Right renal cortex interstitium (tissue), 3 donors: ENCODE measurements at regions not wholly inside any gene's neighbourhood (a gene's known extent, or its start where the extent isn't known, plus 50 kb on each side); places are given as distances from the start of the nearest gene placed in this dataset.
"Not testable (repeated sequence)": the region's sequence is repeated elsewhere in the genome, so short reads cannot be mapped to it uniquely, and the experiment has no call there.

ENCODE experiments used
- DNase-seq, 3 donors: peaks; one replicate each; pipeline ENCODE4 v3.0.0-alpha.2; 2013; ENCODE audit warnings: low read depth in 3 of 3, low spot score in 2 of 3

GRCh38 chr4:187098429-187098828, 374.8 kb upstream of the FAT1 start:
- DNase-seq = no peak

GRCh38 chr4:187103351-187103750, 379.7 kb upstream of the FAT1 start:
- DNase-seq = no peak

GRCh38 chr4:187108845-187109244, 385.2 kb upstream of the FAT1 start:
- DNase-seq = no peak

- DNase-seq = no peak
These were observed 386.0 kb upstream of the FAT1 start for GRCh38 chr4:187109636-187110035.

- DNase-seq = no peak
These were observed 394.5 kb upstream of the FAT1 start for GRCh38 chr4:187118166-187118565.

GRCh38 chr4:187118602-187119120, 395.0 kb upstream of the FAT1 start:
- no peak for DNase-seq

- no peak for DNase-seq
These were observed 400.7 kb upstream of the FAT1 start for GRCh38 chr4:187124331-187124730.

GRCh38 chr4:187125062-187125461, 401.4 kb upstream of the FAT1 start:
- no peak for DNase-seq

- no peak for DNase-seq
These were observed 403.8 kb upstream of the FAT1 start for GRCh38 chr4:187127456-187127855.

- no peak for DNase-seq
These were observed 404.6 kb upstream of the FAT1 start for GRCh38 chr4:187128222-187128621.

- no peak for DNase-seq
These were observed 405.3 kb upstream of the FAT1 start for GRCh38 chr4:187128976-187129375.

- DNase-seq = not testable (repeated sequence)
These were observed 408.2 kb upstream of the FAT1 start for GRCh38 chr4:187131826-187132225.

- DNase-seq = no peak
These were observed 412.2 kb upstream of the FAT1 start for GRCh38 chr4:187135878-187136277.

GRCh38 chr4:187139141-187139540, 415.5 kb upstream of the FAT1 start:
- no peak for DNase-seq

- no peak for DNase-seq
These were observed 417.4 kb upstream of the FAT1 start for GRCh38 chr4:187141101-187141500.

GRCh38 chr4:187149229-187149945, 425.7 kb upstream of the FAT1 start:
- no peak for DNase-seq

GRCh38 chr4:187157380-187157958, 433.8 kb upstream of the FAT1 start:
- no peak for DNase-seq

- no peak for DNase-seq
These were observed 434.3 kb upstream of the FAT1 start for GRCh38 chr4:187158003-187158402.

GRCh38 chr4:187160486-187160885, 436.8 kb upstream of the FAT1 start:
- DNase-seq = no peak

GRCh38 chr4:187166886-187167512, 443.3 kb upstream of the FAT1 start:
- DNase-seq = no peak

- DNase-seq = no peak
These were observed 448.2 kb upstream of the FAT1 start for GRCh38 chr4:187171706-187172339.
